Neural crest cell (in vitro differentiated cells): ENCODE measurements at regions not wholly inside any gene's neighbourhood (a gene's known extent, or its start where the extent isn't known, plus 50 kb on each side); places are given as distances from the start of the nearest gene placed in this dataset.

Experiments
- DNase-seq: peaks from one replicate; pipeline ENCODE4 v3.0.0; 2021; ENCODE audit warnings: low read depth, mixed read lengths, low spot score
- H3K27ac Mint-ChIP-seq: one replicate; pipeline ENCODE4 v1.8.0; 2021; ENCODE audit warnings: mild to moderate bottlenecking, mixed read lengths; ENCODE audit not compliant: unreplicated experiment
- H3K27me3 Mint-ChIP-seq: 2 replicates; pipeline ENCODE4 v1.8.0; 2021; ENCODE audit warnings: low read depth, mild to moderate bottlenecking, mixed read lengths
- H3K36me3 Mint-ChIP-seq: 2 replicates; pipeline ENCODE4 v1.8.0; 2021; ENCODE audit warnings: low read depth, mild to moderate bottlenecking, mixed read lengths
- H3K4me1 Mint-ChIP-seq: 2 replicates; pipeline ENCODE4 v1.8.0; 2021; ENCODE audit warnings: mixed read lengths
- H3K4me3 Mint-ChIP-seq: one replicate; pipeline ENCODE4 v1.8.0; 2021; ENCODE audit warnings: mild to moderate bottlenecking, mixed read lengths
- H3K9me3 Mint-ChIP-seq: 2 replicates; pipeline ENCODE4 v1.8.0; 2021; ENCODE audit warnings: mixed read lengths
- TF ChIP-seq, protein P1 (sequence below): fragments of 200-600 bp; sonication (generic); conservative IDR thresholded peaks from 2 replicates; pipeline ENCODE4 v1.5.0; 2021; ENCODE audit warnings: antibody characterized with exemption, mild to moderate bottlenecking

DNA sequence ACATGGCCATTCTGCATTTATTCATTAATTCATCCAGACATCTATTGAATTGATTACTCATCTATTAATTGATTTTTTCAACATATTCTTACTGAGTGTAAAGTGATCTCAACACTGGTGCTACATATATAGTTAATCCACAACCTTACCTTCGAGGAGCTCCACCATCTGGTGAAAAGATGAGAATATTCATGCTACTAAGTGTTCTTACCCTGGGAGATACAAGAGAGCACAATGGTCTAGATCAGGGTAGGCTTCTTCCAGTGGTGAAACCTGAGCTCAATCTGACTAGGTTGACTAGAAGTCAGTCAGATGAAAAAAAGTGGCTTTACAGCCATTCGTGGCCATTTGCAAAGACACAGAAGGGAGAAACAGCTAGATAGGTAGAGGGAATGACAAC, 507.4 kb downstream of the ANKRD7 start:
- Mint-ChIP-seq H3K4me3 (no peak overlapping the region), H3K27me3 (no peaks in the 10 kb centered on the region), H3K9me3 (no peaks in the 10 kb centered on the region), H3K36me3 (no peaks in the 10 kb centered on the region), H3K4me1 (no peaks in the 10 kb centered on the region), H3K27ac (no peak overlapping the region)
- DNase-seq = no peak
- TF ChIP-seq, protein P1, sequence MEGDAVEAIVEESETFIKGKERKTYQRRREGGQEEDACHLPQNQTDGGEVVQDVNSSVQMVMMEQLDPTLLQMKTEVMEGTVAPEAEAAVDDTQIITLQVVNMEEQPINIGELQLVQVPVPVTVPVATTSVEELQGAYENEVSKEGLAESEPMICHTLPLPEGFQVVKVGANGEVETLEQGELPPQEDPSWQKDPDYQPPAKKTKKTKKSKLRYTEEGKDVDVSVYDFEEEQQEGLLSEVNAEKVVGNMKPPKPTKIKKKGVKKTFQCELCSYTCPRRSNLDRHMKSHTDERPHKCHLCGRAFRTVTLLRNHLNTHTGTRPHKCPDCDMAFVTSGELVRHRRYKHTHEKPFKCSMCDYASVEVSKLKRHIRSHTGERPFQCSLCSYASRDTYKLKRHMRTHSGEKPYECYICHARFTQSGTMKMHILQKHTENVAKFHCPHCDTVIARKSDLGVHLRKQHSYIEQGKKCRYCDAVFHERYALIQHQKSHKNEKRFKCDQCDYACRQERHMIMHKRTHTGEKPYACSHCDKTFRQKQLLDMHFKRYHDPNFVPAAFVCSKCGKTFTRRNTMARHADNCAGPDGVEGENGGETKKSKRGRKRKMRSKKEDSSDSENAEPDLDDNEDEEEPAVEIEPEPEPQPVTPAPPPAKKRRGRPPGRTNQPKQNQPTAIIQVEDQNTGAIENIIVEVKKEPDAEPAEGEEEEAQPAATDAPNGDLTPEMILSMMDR = no peak

- no peak for DNase-seq
- Mint-ChIP-seq H3K36me3 (no peaks in the 10 kb centered on the region), H3K27ac (no peak overlapping the region), H3K4me3 (no peak overlapping the region), H3K9me3 (no peaks in the 10 kb centered on the region), H3K27me3 (no peaks in the 10 kb centered on the region), H3K4me1 (no peaks in the 10 kb centered on the region)
- TF ChIP-seq, protein P1 = no peak
These were observed 510.0 kb downstream of the ANKRD7 start for GRCh38 chr7:118734541-118734940.

- DNase-seq = no peak
- H3K9me3 Mint-ChIP-seq = no peaks in the 10 kb centered on the region
- TF ChIP-seq, protein P1 = no peak
- H3K27me3 Mint-ChIP-seq = no peaks in the 10 kb centered on the region
- H3K36me3 Mint-ChIP-seq = no peaks in the 10 kb centered on the region
- H3K4me1 Mint-ChIP-seq = no peaks in the 10 kb centered on the region
- no peak overlapping the region for H3K4me3 Mint-ChIP-seq
- H3K27ac Mint-ChIP-seq = no peak overlapping the region
These were observed 510.9 kb downstream of the ANKRD7 start for GRCh38 chr7:118735441-118735840.

- H3K9me3 Mint-ChIP-seq = no peaks in the 10 kb centered on the region
- TF ChIP-seq, protein P1 = no peak
- no peak for DNase-seq
- H3K36me3 Mint-ChIP-seq = no peaks in the 10 kb centered on the region
- no peaks in the 10 kb centered on the region for H3K27me3 Mint-ChIP-seq
- H3K27ac Mint-ChIP-seq = no peak overlapping the region
- no peaks in the 10 kb centered on the region for H3K4me1 Mint-ChIP-seq
- no peak overlapping the region for H3K4me3 Mint-ChIP-seq
These were observed 513.4 kb downstream of the ANKRD7 start for GRCh38 chr7:118737935-118738334.

DNA sequence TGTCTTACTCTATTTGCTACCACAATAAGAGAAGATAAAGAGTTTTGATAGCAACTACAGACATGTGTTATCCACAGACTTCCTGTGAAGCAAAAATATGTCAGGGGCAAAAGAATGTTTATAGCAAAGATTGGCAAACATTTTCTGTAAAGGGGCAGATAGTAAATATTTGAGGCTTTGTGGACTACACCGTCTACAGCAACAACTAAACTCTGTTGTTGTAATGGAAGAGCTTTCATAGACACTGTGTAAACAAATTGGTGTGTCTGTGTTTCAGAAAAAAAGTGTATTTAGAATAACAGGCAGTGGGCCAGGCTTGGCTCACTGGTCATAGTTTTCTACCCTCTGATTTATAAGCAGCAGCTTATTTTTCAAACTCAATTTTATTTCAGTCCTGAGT, 521.4 kb downstream of the ANKRD7 start:
- DNase-seq = no peak
- Mint-ChIP-seq H3K4me1 (no peaks in the 10 kb centered on the region), H3K36me3 (no peaks in the 10 kb centered on the region), H3K9me3 (no peaks in the 10 kb centered on the region), H3K27me3 (no peaks in the 10 kb centered on the region), H3K4me3 (no peak overlapping the region), H3K27ac (no peak overlapping the region)
- TF ChIP-seq, protein P1 = no peak

GRCh38 chr7:118747473-118747872, 523.0 kb downstream of the ANKRD7 start:
- Mint-ChIP-seq H3K36me3 (no peaks in the 10 kb centered on the region), H3K4me1 (no peaks in the 10 kb centered on the region), H3K9me3 (no peaks in the 10 kb centered on the region), H3K27me3 (no peaks in the 10 kb centered on the region), H3K4me3 (no peak overlapping the region), H3K27ac (no peak overlapping the region)
- no peak for DNase-seq
- TF ChIP-seq, protein P1 = no peak
